HEK293 (cell line): ENCODE measurements at regions not wholly inside any gene's neighbourhood (a gene's known extent, or its start where the extent isn't known, plus 50 kb on each side); places are given as distances from the start of the nearest gene placed in this dataset.

Experiments used
- ZNF776 ChIP-seq: fragments of 450-650 bp; formaldehyde crosslinking; IDR thresholded peaks from 2 replicates; pipeline ENCODE4 v1.5.0; 2017; ENCODE audit warnings: missing biosample characterization, missing genetic modification characterization, borderline replicate concordance

GRCh38 chr3:141825216-141826011, 51.0 kb upstream of the ATP1B3 start (continued):
- TF ChIP-seq ZNF776 (tag by site-specific recombination): no peak
